ENCODE measurements at regions not wholly inside any gene's neighbourhood (a gene's known extent, or its start where the extent isn't known, plus 50 kb on each side); places are given as distances from the start of the nearest gene placed in this dataset.
"Not testable (repeated sequence)": the region's sequence is repeated elsewhere in the genome, so short reads cannot be mapped to it uniquely, and the experiment has no call there.

DNA sequence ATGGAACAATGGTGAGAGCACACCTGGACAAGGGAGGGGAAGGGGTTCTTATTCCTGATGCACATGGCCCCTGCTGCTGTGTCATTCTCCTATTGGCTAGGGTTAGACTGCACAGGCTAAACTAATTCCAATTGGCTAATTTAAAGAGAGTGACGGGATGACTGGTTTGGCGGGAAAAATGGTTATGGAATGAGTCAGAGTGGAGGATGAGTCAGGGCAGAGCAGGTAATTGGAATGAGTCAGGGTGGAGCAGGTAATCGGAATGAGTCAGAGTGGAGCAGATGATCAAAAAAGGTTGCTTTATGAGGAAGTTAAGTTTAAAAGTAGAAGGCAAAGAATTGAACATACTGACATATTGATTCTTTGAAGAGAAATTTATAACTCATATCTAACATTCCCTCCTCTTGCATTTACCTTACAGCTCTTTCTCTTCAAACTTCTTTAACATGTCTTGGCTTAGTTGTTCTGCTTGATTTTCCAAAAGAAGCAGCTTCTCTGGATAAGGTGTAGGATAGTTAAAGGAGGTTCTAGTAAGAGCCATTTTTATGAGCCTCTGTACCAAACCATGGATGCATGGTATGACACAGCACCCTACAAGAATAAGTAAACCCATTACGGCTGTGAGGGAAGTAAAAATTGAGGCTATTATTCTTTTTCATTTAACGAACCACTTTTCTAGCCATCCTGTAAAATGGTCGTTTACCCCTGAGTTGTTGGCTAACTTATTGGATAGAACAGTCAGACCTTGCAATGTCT, 107.8 kb downstream of the TMEM167A start:
- H3K9me3 Mint-ChIP-seq; H3K36me3 Mint-ChIP-seq; H2AFZ ChIP-seq (replicated peaks); H3K27ac Mint-ChIP-seq; H3K27ac ChIP-seq; H3K27me3 Mint-ChIP-seq (ENCODE audit: insufficient read depth, low read depth); H3K4me3 ChIP-seq; H4K20me1 ChIP-seq (ENCODE audit: low read depth); H3K4me1 ChIP-seq; H3K4me2 ChIP-seq; H3K9me3 ChIP-seq (ENCODE audit: low read depth); H3K4me1 Mint-ChIP-seq; H3K79me2 ChIP-seq (ENCODE audit: low read depth); DNase-seq (ENCODE audit: low spot score); H3K9ac ChIP-seq; H3K4me3 Mint-ChIP-seq; H3K36me3 ChIP-seq; H3K27me3 ChIP-seq: not testable (repeated sequence)
- peaks cover 10% of the 10 kb centered on the region for H3F3A ChIP-seq (ENCODE audit: low read depth)

DNA sequence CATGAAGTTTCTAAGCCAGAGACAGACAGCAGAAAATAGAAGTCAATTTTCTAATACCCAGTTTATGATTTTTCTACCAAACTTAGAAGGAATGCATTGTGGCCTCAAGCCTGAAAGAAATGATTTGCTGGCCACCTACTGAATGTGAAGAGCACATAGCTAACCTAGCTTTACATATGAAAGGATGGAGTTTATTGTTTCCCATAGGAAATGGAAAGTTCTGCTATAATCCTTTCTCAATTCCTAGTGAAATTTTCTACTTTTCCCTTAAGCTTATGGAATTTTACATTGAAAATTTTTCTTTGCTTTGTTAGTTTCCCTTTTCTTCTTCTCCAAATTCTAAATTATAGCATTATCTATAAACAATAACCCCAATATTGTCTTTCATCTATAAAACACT, 110.1 kb downstream of the TMEM167A start:
- H4K20me1 ChIP-seq (ENCODE audit: low read depth) = no peaks in the 10 kb centered on the region
- Mint-ChIP-seq H3K36me3 (no peaks in the 10 kb centered on the region), H3K4me3 (no peak overlapping the region), H3K27ac (no peak overlapping the region), H3K9me3 (peaks cover 9% of the 10 kb centered on the region), H3K4me1 (no peaks in the 10 kb centered on the region), H3K27me3 (ENCODE audit: insufficient read depth, low read depth) (no peaks in the 10 kb centered on the region)
- DNase-seq (ENCODE audit: low spot score) = no peak
- H3K4me2 ChIP-seq = no peak overlapping the region
- H3K27ac ChIP-seq = no peak overlapping the region
- TF ChIP-seq, protein P1, sequence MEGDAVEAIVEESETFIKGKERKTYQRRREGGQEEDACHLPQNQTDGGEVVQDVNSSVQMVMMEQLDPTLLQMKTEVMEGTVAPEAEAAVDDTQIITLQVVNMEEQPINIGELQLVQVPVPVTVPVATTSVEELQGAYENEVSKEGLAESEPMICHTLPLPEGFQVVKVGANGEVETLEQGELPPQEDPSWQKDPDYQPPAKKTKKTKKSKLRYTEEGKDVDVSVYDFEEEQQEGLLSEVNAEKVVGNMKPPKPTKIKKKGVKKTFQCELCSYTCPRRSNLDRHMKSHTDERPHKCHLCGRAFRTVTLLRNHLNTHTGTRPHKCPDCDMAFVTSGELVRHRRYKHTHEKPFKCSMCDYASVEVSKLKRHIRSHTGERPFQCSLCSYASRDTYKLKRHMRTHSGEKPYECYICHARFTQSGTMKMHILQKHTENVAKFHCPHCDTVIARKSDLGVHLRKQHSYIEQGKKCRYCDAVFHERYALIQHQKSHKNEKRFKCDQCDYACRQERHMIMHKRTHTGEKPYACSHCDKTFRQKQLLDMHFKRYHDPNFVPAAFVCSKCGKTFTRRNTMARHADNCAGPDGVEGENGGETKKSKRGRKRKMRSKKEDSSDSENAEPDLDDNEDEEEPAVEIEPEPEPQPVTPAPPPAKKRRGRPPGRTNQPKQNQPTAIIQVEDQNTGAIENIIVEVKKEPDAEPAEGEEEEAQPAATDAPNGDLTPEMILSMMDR (IDR thresholded peaks at IDR 0.05) = no peak
- TF ChIP-seq EZH2phosphoT487 (IDR thresholded peaks at IDR 0.05) = no peak
- TF ChIP-seq EZH2 (IDR thresholded peaks at IDR 0.05) = no peak
- H2AFZ ChIP-seq (replicated peaks) = no peak overlapping the region
- no peak overlapping the region for H3K9ac ChIP-seq
- H3K27me3 ChIP-seq = no peaks in the 10 kb centered on the region
- H3K79me2 ChIP-seq (ENCODE audit: low read depth) = no peaks in the 10 kb centered on the region
- H3K9me3 ChIP-seq (ENCODE audit: low read depth) = no peaks in the 10 kb centered on the region
- H3F3A ChIP-seq (ENCODE audit: low read depth) = no peaks in the 10 kb centered on the region
- H3K36me3 ChIP-seq = no peaks in the 10 kb centered on the region
- peaks cover 7% of the 10 kb centered on the region for H3K4me1 ChIP-seq
- H3K4me3 ChIP-seq = no peak overlapping the region

DNA sequence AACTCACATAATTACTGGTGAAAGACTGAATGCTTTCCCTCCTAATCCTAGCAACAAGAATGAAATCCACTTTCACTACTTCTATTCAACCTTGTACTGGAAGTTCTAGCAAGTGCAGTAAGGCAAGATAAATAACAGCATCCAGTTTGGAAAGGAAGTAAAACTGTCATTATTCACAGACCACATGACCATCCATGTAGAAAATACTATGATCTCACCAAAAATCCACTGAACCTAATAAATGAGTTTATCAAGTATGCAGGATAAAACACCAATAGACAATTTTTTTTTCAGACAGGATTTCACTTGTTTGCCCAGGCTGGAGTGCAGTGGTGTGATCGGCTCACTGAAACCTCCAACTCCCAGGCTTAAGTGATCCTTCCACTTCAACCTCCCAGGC, 117.7 kb downstream of the TMEM167A start:
- Histone ChIP-seq H3K4me1 (peaks cover 7% of the 10 kb centered on the region), H3K4me2 (no peak overlapping the region), H3K27ac (no peak overlapping the region), H3K9ac (no peak overlapping the region), H3K27me3 (no peaks in the 10 kb centered on the region), H3K36me3 (no peaks in the 10 kb centered on the region), H4K20me1 (ENCODE audit: low read depth) (no peaks in the 10 kb centered on the region), H3K9me3 (ENCODE audit: low read depth) (no peaks in the 10 kb centered on the region), H2AFZ (replicated peaks) (no peak overlapping the region), H3K4me3 (no peak overlapping the region), H3F3A (ENCODE audit: low read depth) (no peaks in the 10 kb centered on the region), H3K79me2 (ENCODE audit: low read depth) (no peaks in the 10 kb centered on the region)
- H3K36me3 Mint-ChIP-seq = peaks cover 2% of the 10 kb centered on the region
- no peak for DNase-seq (ENCODE audit: low spot score)
- H3K4me3 Mint-ChIP-seq = no peak overlapping the region
- H3K9me3 Mint-ChIP-seq = peaks cover 18% of the 10 kb centered on the region
- TF ChIP-seq, protein P1 (IDR thresholded peaks at IDR 0.05) = no peak
- TF ChIP-seq EZH2 (IDR thresholded peaks at IDR 0.05) (no peak), EZH2phosphoT487 (IDR thresholded peaks at IDR 0.05) (no peak)
- no peaks in the 10 kb centered on the region for H3K27me3 Mint-ChIP-seq (ENCODE audit: insufficient read depth, low read depth)
- no peaks in the 10 kb centered on the region for H3K4me1 Mint-ChIP-seq
- no peak overlapping the region for H3K27ac Mint-ChIP-seq

DNA sequence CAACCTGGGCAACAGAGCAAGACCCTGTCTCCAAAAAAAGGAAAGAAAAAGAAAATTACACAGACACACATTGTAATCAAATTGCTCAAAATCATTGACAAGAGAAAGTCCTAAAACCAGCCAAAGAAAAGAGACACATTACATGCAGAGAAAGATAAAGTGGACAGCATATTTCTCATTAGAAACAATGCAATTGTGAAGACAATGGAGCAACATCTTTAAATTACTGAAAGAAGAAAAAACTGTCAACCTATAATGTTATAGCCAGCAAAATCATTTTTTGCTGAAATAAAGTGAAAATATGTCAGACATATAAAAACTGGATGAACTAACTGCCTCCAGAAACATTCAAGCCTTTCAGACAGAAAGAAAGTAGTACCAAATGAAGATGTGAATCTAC, 120.6 kb downstream of the TMEM167A start:
- Histone ChIP-seq H4K20me1 (ENCODE audit: low read depth) (no peaks in the 10 kb centered on the region), H3F3A (ENCODE audit: low read depth) (peaks cover 7% of the 10 kb centered on the region), H3K9me3 (ENCODE audit: low read depth) (no peaks in the 10 kb centered on the region), H3K27ac (no peak overlapping the region), H3K79me2 (ENCODE audit: low read depth) (no peaks in the 10 kb centered on the region), H3K4me1 (no peaks in the 10 kb centered on the region), H3K4me2 (no peak overlapping the region), H3K4me3 (no peak overlapping the region), H3K27me3 (no peaks in the 10 kb centered on the region), H3K9ac (no peak overlapping the region), H3K36me3 (no peaks in the 10 kb centered on the region), H2AFZ (replicated peaks) (no peak overlapping the region)
- H3K4me3 Mint-ChIP-seq = no peak overlapping the region
- peaks cover 2% of the 10 kb centered on the region for H3K36me3 Mint-ChIP-seq
- no peaks in the 10 kb centered on the region for H3K27me3 Mint-ChIP-seq (ENCODE audit: insufficient read depth, low read depth)
- no peak for DNase-seq (ENCODE audit: low spot score)
- TF ChIP-seq EZH2phosphoT487 (IDR thresholded peaks at IDR 0.05) (no peak), EZH2 (IDR thresholded peaks at IDR 0.05) (no peak)
- TF ChIP-seq, protein P1 (IDR thresholded peaks at IDR 0.05) = no peak
- H3K27ac Mint-ChIP-seq = no peak overlapping the region
- peaks cover 5% of the 10 kb centered on the region for H3K4me1 Mint-ChIP-seq
- peaks cover 18% of the 10 kb centered on the region for H3K9me3 Mint-ChIP-seq
